Brain microvascular endothelial cell (primary cell): ENCODE measurements at regions not wholly inside any gene's neighbourhood (a gene's known extent, or its start where the extent isn't known, plus 50 kb on each side); places are given as distances from the start of the nearest gene placed in this dataset.

Experiments used
- DNase-seq: peaks from one replicate; pipeline ENCODE4 v3.0.0-alpha.2; 2020
- H3K27ac ChIP-seq: fragments of 250-450 bp; sonication (Bioruptor Pico); 2 replicates; pipeline ENCODE4 v1.5.1; 2020; ENCODE audit warnings: mild to moderate bottlenecking, moderate library complexity
- H3K27me3 ChIP-seq: fragments of 250-450 bp; sonication (Bioruptor Pico); replicated peaks from 2 replicates; pipeline ENCODE4 v1.5.1; 2020; ENCODE audit warnings: mild to moderate bottlenecking
- H3K36me3 ChIP-seq: fragments of 250-450 bp; sonication (Bioruptor Pico); replicated peaks from 2 replicates; pipeline ENCODE4 v1.5.1; 2020; ENCODE audit warnings: mild to moderate bottlenecking
- H3K4me3 ChIP-seq: 2 replicates; pipeline ENCODE4 v1.5.1; 2011; ENCODE audit warnings: low read depth, mild to moderate bottlenecking, control low read depth, low read length, moderate library complexity
- CTCF ChIP-seq: IDR thresholded peaks from 2 replicates; pipeline ENCODE4 v1.5.1; 2011; ENCODE audit warnings: low read depth, mild to moderate bottlenecking, moderate library complexity, low read length, control low read depth, inconsistent platforms; ENCODE audit errors: missing control alignments
- in situ Hi-C: cut with HindIII; loops from 2 replicates; pipeline ENCODE4 v1.10.0; 2017; ENCODE audit warnings: low sequenced_read_pairs, low pct_ligation_motif_present

GRCh38 chr5:117665121-117665520 lies 1090.5 kb upstream of the SEMA6A start:
- no peak for TF ChIP-seq CTCF
- DNase-seq = no peak
- Histone ChIP-seq H3K36me3 (no peaks in the 10 kb centered on the region), H3K27ac (no peak overlapping the region), H3K4me3 (no peak overlapping the region), H3K27me3 (no peaks in the 10 kb centered on the region)
- in situ Hi-C loops = no loop called here

GRCh38 chr5:117662361-117662760 lies 1087.7 kb upstream of the SEMA6A start:
- TF ChIP-seq CTCF = no peak
- no peak overlapping the region for H3K27ac ChIP-seq
- H3K27me3 ChIP-seq = no peaks in the 10 kb centered on the region
- H3K36me3 ChIP-seq = no peaks in the 10 kb centered on the region
- H3K4me3 ChIP-seq = no peak overlapping the region
- in situ Hi-C loops = no loop called here
- no peak for DNase-seq

GRCh38 chr5:117657541-117657940 lies 1082.9 kb upstream of the SEMA6A start:
- no peak overlapping the region for H3K27ac ChIP-seq
- no peak for TF ChIP-seq CTCF
- no peaks in the 10 kb centered on the region for H3K36me3 ChIP-seq
- no peak overlapping the region for H3K4me3 ChIP-seq
- in situ Hi-C loops = no loop called here
- no peaks in the 10 kb centered on the region for H3K27me3 ChIP-seq
- no peak for DNase-seq

- Histone ChIP-seq H3K27ac (no peak overlapping the region), H3K36me3 (no peaks in the 10 kb centered on the region), H3K4me3 (no peak overlapping the region), H3K27me3 (no peaks in the 10 kb centered on the region)
- no peak for TF ChIP-seq CTCF
- no peak for DNase-seq
- in situ Hi-C loops = no loop called here
These were observed 1078.3 kb upstream of the SEMA6A start for GRCh38 chr5:117652958-117653280.

GRCh38 chr5:117652036-117652957 lies 1077.7 kb upstream of the SEMA6A start:
- H3K27ac ChIP-seq = no peak overlapping the region
- in situ Hi-C loops = no loop called here
- H3K27me3 ChIP-seq = no peaks in the 10 kb centered on the region
- no peak for DNase-seq
- no peaks in the 10 kb centered on the region for H3K36me3 ChIP-seq
- no peak overlapping the region for H3K4me3 ChIP-seq
- no peak for TF ChIP-seq CTCF

- TF ChIP-seq CTCF = no peak
- H3K4me3 ChIP-seq = no peak overlapping the region
- in situ Hi-C loops = no loop called here
- no peak for DNase-seq
- no peak overlapping the region for H3K27ac ChIP-seq
- H3K27me3 ChIP-seq = no peaks in the 10 kb centered on the region
- H3K36me3 ChIP-seq = no peaks in the 10 kb centered on the region
These were observed 1075.2 kb upstream of the SEMA6A start for GRCh38 chr5:117649821-117650220.
